CD4-positive, alpha-beta memory T cell (primary cell): ENCODE measurements at regions not wholly inside any gene's neighbourhood (a gene's known extent, or its start where the extent isn't known, plus 50 kb on each side); places are given as distances from the start of the nearest gene placed in this dataset.

Experiments used
- CTCF ChIA-PET: fragments of 350-600 bp; sonication (Branson Sonifier 250); formaldehyde crosslinking; loops from one replicate; lab custom pipeline; 2021; ENCODE audit warnings: inconsistent platforms; ENCODE audit not compliant: partially characterized antibody; lab: Charles Lee
- POLR2A ChIA-PET: fragments of 350-600 bp; sonication (Branson Sonifier 250); formaldehyde crosslinking; loops from one replicate; lab custom pipeline; 2021; ENCODE audit not compliant: partially characterized antibody; lab: Charles Lee
- DNase-seq, 5 donors: peaks; one replicate each; pipeline versions ENCODE4 v3.0.0 to v3.0.0-alpha.2; 2020 to 2022; ENCODE audit warnings: mixed read lengths in 1 of 5
- H3K27ac ChIP-seq: one replicate; pipeline ENCODE4 v1.7.0; 2013; ENCODE audit warnings: low read depth, low read length
- H3K27me3 ChIP-seq: 2 replicates; pipeline ENCODE4 v1.7.0; 2013; ENCODE audit warnings: mild to moderate bottlenecking, low read length, moderate library complexity; ENCODE audit not compliant: insufficient read depth
- H3K36me3 ChIP-seq: 2 replicates; pipeline ENCODE4 v1.7.0; 2013; ENCODE audit warnings: mild to moderate bottlenecking, low read length, moderate library complexity; ENCODE audit not compliant: insufficient read depth
- H3K4me1 ChIP-seq: 2 replicates; pipeline ENCODE4 v1.7.0; 2013; ENCODE audit warnings: mild to moderate bottlenecking, low read length, moderate library complexity; ENCODE audit not compliant: insufficient read depth
- H3K4me3 ChIP-seq, 2 donors: one replicate each; pipeline ENCODE4 v1.7.0; 2013; ENCODE audit warnings: low read length in 2 of 2, mild to moderate bottlenecking in 1 of 2
- H3K9me3 ChIP-seq, 2 donors: one replicate each; pipeline ENCODE4 v1.7.0; 2013; ENCODE audit warnings: low read length in 2 of 2, control low read depth in 1 of 2; ENCODE audit not compliant: control insufficient read depth in 1 of 2
- H3K27ac Mint-ChIP-seq, 7 donors: one replicate each; pipeline ENCODE4 v1.8.0; 2020 to 2021; ENCODE audit warnings: mixed read lengths in 7 of 7, mild to moderate bottlenecking in 6 of 7, inconsistent platforms in 3 of 7, moderate library complexity in 3 of 7
- H3K27me3 Mint-ChIP-seq, 2 donors: one replicate each; pipeline ENCODE4 v1.8.0; 2020 to 2021; ENCODE audit warnings: mixed read lengths in 2 of 2
- H3K36me3 Mint-ChIP-seq, 2 donors: one replicate each; pipeline ENCODE4 v1.8.0; 2020 to 2021; ENCODE audit warnings: mixed read lengths in 2 of 2, inconsistent platforms in 1 of 2, mild to moderate bottlenecking in 1 of 2
- H3K4me1 Mint-ChIP-seq, 4 donors: one replicate each; pipeline ENCODE4 v1.8.0; 2020 to 2021; ENCODE audit warnings: mixed read lengths in 4 of 4, mild to moderate bottlenecking in 1 of 4
- H3K4me3 Mint-ChIP-seq, 8 donors: one replicate each; pipeline ENCODE4 v1.8.0; 2020 to 2021; ENCODE audit warnings: mixed read lengths in 8 of 8, mild to moderate bottlenecking in 7 of 8, moderate library complexity in 6 of 8, inconsistent platforms in 3 of 8
- H3K9me3 Mint-ChIP-seq, 8 donors: one replicate each; pipeline ENCODE4 v1.8.0; 2020 to 2021; ENCODE audit warnings: mixed read lengths in 8 of 8, mild to moderate bottlenecking in 5 of 8, inconsistent platforms in 3 of 8, moderate library complexity in 1 of 8
- intact Hi-C: fragments of 100-400 bp; cut with micrococcal nuclease; formaldehyde crosslinking; loops from one replicate; pipeline ENCODE4 v1.15.1; 2023

GRCh38 chr6:23688650-23689049 lies 437.4 kb upstream of the NRSN1 start:
- no peak for DNase-seq
- intact Hi-C loops, result no loop called here
- no peaks in the 10 kb centered on the region for H3K27me3 Mint-ChIP-seq
- H3K27ac Mint-ChIP-seq, result no peak overlapping the region
- H3K4me1 Mint-ChIP-seq, result no peaks in the 10 kb centered on the region
- no peaks in the 10 kb centered on the region for H3K9me3 ChIP-seq
- H3K27me3 ChIP-seq, result no peaks in the 10 kb centered on the region
- H3K36me3 ChIP-seq, result no peaks in the 10 kb centered on the region
- H3K4me1 ChIP-seq, result no peaks in the 10 kb centered on the region
- ChIA-PET POLR2A (no interaction called here), CTCF (no interaction called here)
- H3K4me3 ChIP-seq, result no peak overlapping the region
- H3K4me3 Mint-ChIP-seq, result no peak overlapping the region
- no peak overlapping the region for H3K27ac ChIP-seq
- H3K36me3 Mint-ChIP-seq, result no peaks in the 10 kb centered on the region
- peaks cover 0 to 11% (median 5%) of the 10 kb centered on the region in 8 donors for H3K9me3 Mint-ChIP-seq

GRCh38 chr6:23690453-23691049 lies 435.5 kb upstream of the NRSN1 start:
- no peaks in the 10 kb centered on the region for H3K27me3 ChIP-seq
- no peaks in the 10 kb centered on the region for H3K36me3 ChIP-seq
- no peaks in the 10 kb centered on the region for H3K4me1 ChIP-seq
- no peak overlapping the region for H3K4me3 ChIP-seq
- no peak for DNase-seq
- no peaks in the 10 kb centered on the region for H3K4me1 Mint-ChIP-seq
- H3K27ac Mint-ChIP-seq, result no peak overlapping the region
- ChIA-PET POLR2A (no interaction called here), CTCF (no interaction called here)
- H3K9me3 Mint-ChIP-seq, result peaks cover 0 to 11% (median 3%) of the 10 kb centered on the region in 8 donors
- no peaks in the 10 kb centered on the region for H3K36me3 Mint-ChIP-seq
- H3K27me3 Mint-ChIP-seq, result no peaks in the 10 kb centered on the region
- no peaks in the 10 kb centered on the region for H3K9me3 ChIP-seq
- intact Hi-C loops, result no loop called here
- no peak overlapping the region for H3K4me3 Mint-ChIP-seq
- H3K27ac ChIP-seq, result no peak overlapping the region

- Mint-ChIP-seq H3K36me3 (no peaks in the 10 kb centered on the region), H3K27ac (no peak overlapping the region), H3K4me1 (no peaks in the 10 kb centered on the region), H3K9me3 (peaks cover 0 to 11% (median 3%) of the 10 kb centered on the region in 8 donors), H3K27me3 (no peaks in the 10 kb centered on the region), H3K4me3 (no peak overlapping the region)
- no peaks in the 10 kb centered on the region for H3K9me3 ChIP-seq
- POLR2A ChIA-PET, result no interaction called here
- H3K27ac ChIP-seq, result no peak overlapping the region
- H3K27me3 ChIP-seq, result no peaks in the 10 kb centered on the region
- no peak for DNase-seq
- no peaks in the 10 kb centered on the region for H3K4me1 ChIP-seq
- intact Hi-C loops, result no loop called here
- no peaks in the 10 kb centered on the region for H3K36me3 ChIP-seq
- CTCF ChIA-PET, result no interaction called here
- H3K4me3 ChIP-seq, result no peak overlapping the region
Measured at GRCh38 chr6:23692184-23692583, 433.8 kb upstream of the NRSN1 start.

- POLR2A ChIA-PET, result no interaction called here
- no peaks in the 10 kb centered on the region for H3K36me3 Mint-ChIP-seq
- CTCF ChIA-PET, result no interaction called here
Measured at GRCh38 chr6:23696992-23697391, 429.0 kb upstream of the NRSN1 start.

GRCh38 chr6:23704479-23705052 lies 421.4 kb upstream of the NRSN1 start:
- Mint-ChIP-seq H3K36me3 (no peaks in the 10 kb centered on the region), H3K9me3 (peaks cover 0 to 7% (median 4%) of the 10 kb centered on the region in 8 donors), H3K4me3 (no peak overlapping the region), H3K4me1 (no peaks in the 10 kb centered on the region), H3K27me3 (no peaks in the 10 kb centered on the region), H3K27ac (no peak overlapping the region)
- H3K27me3 ChIP-seq, result no peaks in the 10 kb centered on the region
- no peak for DNase-seq
- CTCF ChIA-PET, result no interaction called here
- H3K36me3 ChIP-seq, result no peaks in the 10 kb centered on the region
- POLR2A ChIA-PET, result interaction anchor here (0.6 kb wide), 1 partner anchor 28 kb away, joined by 3 read pairs; no protein-coding TSS in a partner anchor
- H3K9me3 ChIP-seq, result no peaks in the 10 kb centered on the region
- no peak overlapping the region for H3K4me3 ChIP-seq
- no peak overlapping the region for H3K27ac ChIP-seq
- intact Hi-C loops, result no loop called here
- no peaks in the 10 kb centered on the region for H3K4me1 ChIP-seq

More at GRCh38 chr6:23696992-23697391, 429.0 kb upstream of the NRSN1 start:
- Histone ChIP-seq H3K36me3 (no peaks in the 10 kb centered on the region), H3K4me3 (no peak overlapping the region), H3K27me3 (no peaks in the 10 kb centered on the region), H3K9me3 (no peaks in the 10 kb centered on the region), H3K4me1 (no peaks in the 10 kb centered on the region), H3K27ac (no peak overlapping the region)
- intact Hi-C loops, result no loop called here
- Mint-ChIP-seq H3K27ac (no peak overlapping the region), H3K9me3 (peaks cover 0 to 10% (median 5%) of the 10 kb centered on the region in 8 donors), H3K27me3 (no peaks in the 10 kb centered on the region), H3K4me1 (no peaks in the 10 kb centered on the region), H3K4me3 (no peak overlapping the region)
- no peak for DNase-seq

- H3K4me3 ChIP-seq, result no peak overlapping the region
- H3K4me1 ChIP-seq, result no peaks in the 10 kb centered on the region
- no peak for DNase-seq
- H3K9me3 ChIP-seq, result no peaks in the 10 kb centered on the region
- no peak overlapping the region for H3K4me3 Mint-ChIP-seq
- H3K36me3 Mint-ChIP-seq, result no peaks in the 10 kb centered on the region
- H3K9me3 Mint-ChIP-seq, result peaks cover 0 to 6% (median 3%) of the 10 kb centered on the region in 8 donors
- H3K4me1 Mint-ChIP-seq, result no peaks in the 10 kb centered on the region
- CTCF ChIA-PET, result no interaction called here
- no peaks in the 10 kb centered on the region for H3K36me3 ChIP-seq
- H3K27me3 ChIP-seq, result no peaks in the 10 kb centered on the region
- H3K27ac Mint-ChIP-seq, result no peak overlapping the region
- H3K27me3 Mint-ChIP-seq, result no peaks in the 10 kb centered on the region
- H3K27ac ChIP-seq, result no peak overlapping the region
- intact Hi-C loops, result no loop called here
- POLR2A ChIA-PET, result no interaction called here
Measured at GRCh38 chr6:23705697-23706096, 420.3 kb upstream of the NRSN1 start.

DNA sequence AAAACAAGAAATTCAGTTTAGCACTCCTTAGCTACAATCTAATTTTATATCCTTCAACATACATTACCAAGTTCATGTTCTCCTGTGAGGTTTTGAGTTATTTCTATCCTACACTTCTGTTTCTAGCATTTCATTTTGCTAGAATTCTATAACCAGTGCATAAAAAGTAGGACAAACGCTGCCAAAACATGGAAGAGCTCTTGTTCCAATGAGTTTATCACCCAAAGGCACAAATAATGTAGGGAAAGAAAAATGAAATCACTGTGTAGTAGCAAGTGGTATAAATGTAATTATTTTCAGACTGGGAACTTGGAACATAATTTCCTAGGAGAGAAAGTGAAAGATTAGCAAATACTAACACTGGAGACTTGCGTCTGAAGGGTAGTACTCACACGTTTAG lies 413.3 kb upstream of the NRSN1 start:
- Histone ChIP-seq H3K4me1 (no peaks in the 10 kb centered on the region), H3K27ac (no peak overlapping the region), H3K36me3 (no peaks in the 10 kb centered on the region), H3K9me3 (no peaks in the 10 kb centered on the region), H3K4me3 (no peak overlapping the region), H3K27me3 (no peaks in the 10 kb centered on the region)
- H3K4me3 Mint-ChIP-seq, result no peak overlapping the region
- CTCF ChIA-PET, result no interaction called here
- H3K27ac Mint-ChIP-seq, result no peak overlapping the region
- intact Hi-C loops, result no loop called here
- no peaks in the 10 kb centered on the region for H3K36me3 Mint-ChIP-seq
- no peaks in the 10 kb centered on the region for H3K4me1 Mint-ChIP-seq
- DNase-seq, result no peak
- POLR2A ChIA-PET, result no interaction called here
- H3K9me3 Mint-ChIP-seq, result peaks cover 0 to 5% (median 0%) of the 10 kb centered on the region in 8 donors
- H3K27me3 Mint-ChIP-seq, result no peaks in the 10 kb centered on the region
